Immature natural killer cell (primary cell): ENCODE measurements at regions not wholly inside any gene's neighbourhood (a gene's known extent, or its start where the extent isn't known, plus 50 kb on each side); places are given as distances from the start of the nearest gene placed in this dataset.

ENCODE experiments used
- DNase-seq, 3 donors: peaks; one replicate each; pipeline ENCODE4 v3.0.0; 2022; ENCODE audit warnings: mixed read lengths in 1 of 3
- H3K27ac Mint-ChIP-seq, 6 donors: one replicate each; pipeline ENCODE4 v1.8.0; 2020; ENCODE audit warnings: mixed read lengths in 6 of 6, mild to moderate bottlenecking in 5 of 6, inconsistent platforms in 4 of 6, moderate library complexity in 3 of 6
- H3K27me3 Mint-ChIP-seq, 3 donors: one replicate each; pipeline ENCODE4 v1.8.0; 2020 to 2021; ENCODE audit warnings: low read depth in 3 of 3, mild to moderate bottlenecking in 3 of 3, mixed read lengths in 3 of 3, moderate library complexity in 3 of 3, inconsistent platforms in 1 of 3
- H3K36me3 Mint-ChIP-seq, 3 donors: one replicate each; pipeline ENCODE4 v1.8.0; 2020; ENCODE audit warnings: mixed read lengths in 3 of 3, inconsistent platforms in 2 of 3, mild to moderate bottlenecking in 2 of 3
- H3K4me1 Mint-ChIP-seq, 2 donors: one replicate each; pipeline ENCODE4 v1.8.0; 2020; ENCODE audit warnings: inconsistent platforms in 2 of 2, mild to moderate bottlenecking in 2 of 2, mixed read lengths in 2 of 2, moderate library complexity in 1 of 2
- H3K4me3 Mint-ChIP-seq, 5 donors: one replicate each; pipeline ENCODE4 v1.8.0; 2020; ENCODE audit warnings: mild to moderate bottlenecking in 5 of 5, mixed read lengths in 5 of 5, inconsistent platforms in 3 of 5, moderate library complexity in 3 of 5
- H3K9me3 Mint-ChIP-seq, 6 donors: one replicate each; pipeline ENCODE4 v1.8.0; 2020; ENCODE audit warnings: mild to moderate bottlenecking in 6 of 6, mixed read lengths in 6 of 6, inconsistent platforms in 4 of 6, moderate library complexity in 3 of 6

DNA sequence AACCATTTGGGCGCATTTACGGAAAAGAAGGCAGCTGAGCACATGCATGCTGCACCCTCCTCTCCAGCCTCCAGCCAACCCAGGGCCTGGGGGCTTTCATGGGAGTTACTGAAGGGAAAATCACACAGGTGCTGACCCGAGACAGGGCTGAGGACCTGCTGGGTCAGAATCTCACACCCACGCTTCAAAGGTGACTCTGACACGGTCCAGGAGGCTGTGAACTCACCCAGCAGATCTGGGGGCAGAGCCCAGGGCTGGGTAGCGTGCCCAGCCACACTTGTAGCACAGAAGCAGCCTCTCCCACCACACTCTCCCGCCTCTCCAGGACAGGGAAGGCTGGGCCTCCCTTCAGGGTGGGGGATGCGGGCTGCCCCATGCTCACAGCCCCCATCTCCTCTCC, 347.6 kb downstream of the CTTN start:
- Mint-ChIP-seq H3K4me3 (no peak overlapping the region), H3K27me3 (peaks cover 2 to 8% (median 5%) of the 10 kb centered on the region in 3 donors), H3K27ac (no peak overlapping the region), H3K36me3 (peaks cover 0 to 1% (median 0%) of the 10 kb centered on the region in 3 donors), H3K9me3 (peaks cover 2 to 15% (median 8%) of the 10 kb centered on the region in 6 donors), H3K4me1 (no peaks in the 10 kb centered on the region)
- no peak for DNase-seq

DNA sequence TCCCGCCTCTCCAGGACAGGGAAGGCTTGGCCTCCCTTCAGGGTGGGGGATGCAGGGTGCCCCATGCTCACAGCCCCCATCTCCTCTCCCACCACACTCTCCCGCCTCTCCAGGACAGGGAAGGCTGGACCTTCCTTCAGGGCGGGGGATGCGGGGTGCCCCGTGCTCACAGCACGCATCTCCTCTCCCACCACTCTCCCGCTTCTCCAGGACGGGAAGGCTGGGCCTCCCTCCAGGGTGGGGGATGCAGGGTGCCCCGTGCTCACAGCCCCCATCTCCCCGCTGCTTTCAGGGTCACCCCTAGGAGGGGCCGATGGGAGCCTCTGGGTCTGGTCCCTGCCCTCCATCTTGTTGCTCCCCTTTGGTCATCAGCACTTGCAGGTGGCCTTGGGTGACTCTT, 348.0 kb downstream of the CTTN start:
- Mint-ChIP-seq H3K27me3 (peaks cover 2 to 8% (median 5%) of the 10 kb centered on the region in 3 donors), H3K9me3 (peaks cover 6 to 19% (median 10%) of the 10 kb centered on the region in 6 donors), H3K4me3 (no peak overlapping the region), H3K4me1 (no peaks in the 10 kb centered on the region), H3K36me3 (peaks cover 0 to 5% (median 0%) of the 10 kb centered on the region in 3 donors), H3K27ac (no peak overlapping the region)
- no peak for DNase-seq

GRCh38 chr11:70747285-70747684, 349.0 kb downstream of the CTTN start:
- Mint-ChIP-seq H3K4me3 (no peak overlapping the region), H3K36me3 (peaks cover 0 to 5% (median 0%) of the 10 kb centered on the region in 3 donors), H3K9me3 (peaks cover 6 to 20% (median 10%) of the 10 kb centered on the region in 6 donors), H3K27me3 (peaks cover 2 to 10% (median 5%) of the 10 kb centered on the region in 3 donors), H3K4me1 (no peaks in the 10 kb centered on the region), H3K27ac (no peak overlapping the region)
- DNase-seq = no peak

DNA sequence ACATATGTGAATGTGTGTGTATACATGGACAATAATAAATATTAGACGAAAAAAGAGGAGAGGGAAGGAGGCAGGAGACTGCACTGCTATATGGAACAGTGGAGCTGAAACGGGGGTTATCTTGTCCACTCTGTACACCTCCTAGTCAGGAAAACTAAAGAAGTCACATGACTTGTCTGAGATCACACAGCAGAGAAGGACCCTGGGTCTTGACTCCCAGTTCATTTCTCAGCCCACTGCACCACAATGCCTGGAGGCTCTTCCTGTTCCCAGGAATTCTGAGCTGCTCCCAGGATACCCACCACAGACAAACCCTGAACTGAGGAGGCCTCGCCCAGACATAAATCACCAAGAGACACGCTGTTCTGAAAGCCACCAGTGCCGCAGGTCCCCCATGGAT, 349.6 kb downstream of the CTTN start:
- Mint-ChIP-seq H3K27ac (no peak overlapping the region), H3K36me3 (peaks cover 0 to 5% (median 0%) of the 10 kb centered on the region in 3 donors), H3K9me3 (peaks cover 6 to 20% (median 10%) of the 10 kb centered on the region in 6 donors), H3K27me3 (peaks cover 2 to 10% (median 5%) of the 10 kb centered on the region in 3 donors), H3K4me3 (no peak overlapping the region), H3K4me1 (no peaks in the 10 kb centered on the region)
- no peak for DNase-seq

DNA sequence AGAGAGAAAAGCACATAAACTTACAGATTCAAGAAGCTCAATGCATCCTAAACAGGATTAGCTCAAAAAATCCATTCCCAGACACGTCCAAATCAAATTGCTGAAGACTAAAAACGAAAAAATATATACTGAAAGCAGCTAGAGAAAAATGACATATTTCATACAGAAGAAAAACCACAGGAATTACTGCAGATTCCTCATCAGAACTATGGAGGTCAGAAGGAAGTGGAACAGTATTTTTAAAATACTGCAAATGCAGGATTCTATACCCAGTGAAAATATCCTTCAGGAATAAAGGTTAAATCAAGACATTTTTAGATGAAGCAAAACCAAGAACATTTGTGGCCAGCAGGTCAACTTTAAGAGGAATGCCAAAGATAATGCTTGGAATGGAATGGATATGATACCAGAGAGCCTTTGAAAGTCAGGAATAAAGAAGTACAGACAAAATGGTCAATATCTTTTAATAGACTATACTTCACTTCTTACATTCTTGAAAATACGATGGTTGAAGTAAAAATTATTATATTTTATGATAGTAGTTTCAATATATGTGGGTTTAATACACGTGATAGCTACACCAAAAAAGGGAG, 352.9 kb downstream of the CTTN start:
- Mint-ChIP-seq H3K4me3 (no peak overlapping the region), H3K27me3 (peaks cover 3 to 8% (median 5%) of the 10 kb centered on the region in 3 donors), H3K36me3 (peaks cover 0 to 5% (median 0%) of the 10 kb centered on the region in 3 donors), H3K4me1 (no peaks in the 10 kb centered on the region), H3K27ac (no peak overlapping the region), H3K9me3 (peaks cover 6 to 20% (median 10%) of the 10 kb centered on the region in 6 donors)
- DNase-seq = no peak

DNA sequence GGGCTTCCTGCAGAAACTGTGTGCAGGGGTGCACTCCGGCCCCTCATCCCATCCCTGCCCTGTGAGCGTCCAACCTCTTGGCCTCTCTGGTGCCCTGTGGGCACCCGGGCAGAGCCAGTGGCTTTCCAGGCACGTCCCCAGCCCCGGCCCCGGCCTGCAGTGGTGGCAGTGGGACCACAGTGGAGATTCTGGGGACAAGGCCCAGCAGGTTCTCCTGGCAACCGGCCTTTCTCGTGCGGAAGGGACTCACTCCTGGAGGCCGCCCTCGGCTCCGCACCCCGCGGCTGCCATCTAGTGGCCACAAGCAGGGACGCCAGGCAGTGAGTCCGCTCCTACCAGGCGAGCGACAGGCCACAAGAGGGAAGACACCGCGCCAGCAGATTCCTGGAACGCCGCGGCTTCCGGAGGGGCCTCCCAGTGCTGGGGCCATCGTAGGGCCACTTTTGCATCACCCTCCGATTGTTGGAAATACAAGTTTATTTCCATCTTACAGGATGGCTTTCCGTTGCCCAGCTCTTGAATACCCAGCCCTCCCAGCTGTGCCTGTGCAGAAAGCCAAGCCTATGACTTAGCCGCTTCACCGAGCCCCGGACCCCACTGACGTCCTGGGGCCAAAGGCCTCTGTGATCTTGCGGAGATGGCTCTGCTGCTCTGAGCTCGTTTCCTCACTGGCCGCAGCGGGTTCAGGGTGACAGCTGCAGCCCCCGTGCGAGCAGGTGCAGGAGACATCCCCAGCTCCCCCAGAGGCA, 357.3 kb downstream of the CTTN start:
- peaks cover 0 to 5% (median 0%) of the 10 kb centered on the region in 3 donors for H3K36me3 Mint-ChIP-seq
- H3K4me3 Mint-ChIP-seq = no peak overlapping the region
- H3K9me3 Mint-ChIP-seq = peaks cover 3 to 8% (median 6%) of the 10 kb centered on the region in 6 donors
- H3K27me3 Mint-ChIP-seq = peaks cover 3 to 7% (median 3%) of the 10 kb centered on the region in 3 donors
- no peaks in the 10 kb centered on the region for H3K4me1 Mint-ChIP-seq
- H3K27ac Mint-ChIP-seq = no peak overlapping the region
- DNase-seq = peak; percentile 14 to 39 (median 35)

DNA sequence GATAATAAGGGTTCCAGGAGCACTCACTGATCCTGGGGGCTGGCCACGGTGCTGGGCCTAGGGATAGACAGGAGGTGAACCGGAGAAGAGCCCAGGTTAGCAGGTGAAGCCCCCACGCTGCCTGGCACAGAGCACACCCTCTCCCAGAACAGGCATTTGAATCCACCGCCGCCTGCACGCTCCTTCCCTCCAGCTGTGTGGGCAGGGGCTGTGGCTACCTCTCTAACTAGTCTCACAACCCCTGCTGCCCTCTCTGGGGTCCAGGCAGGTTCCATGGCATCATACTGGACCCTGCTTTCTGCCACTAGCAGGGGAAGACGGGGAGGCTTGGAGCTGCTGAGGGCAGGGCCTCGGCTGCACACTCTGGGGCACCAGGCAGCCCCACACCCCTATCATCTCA, 358.0 kb downstream of the CTTN start:
- no peaks in the 10 kb centered on the region for H3K4me1 Mint-ChIP-seq
- H3K36me3 Mint-ChIP-seq = no peaks in the 10 kb centered on the region
- H3K9me3 Mint-ChIP-seq = peaks cover 0 to under 1% (median 0%) of the 10 kb centered on the region in 6 donors
- no peak overlapping the region for H3K27ac Mint-ChIP-seq
- no peak overlapping the region for H3K4me3 Mint-ChIP-seq
- peaks cover 2 to 7% (median 3%) of the 10 kb centered on the region in 3 donors for H3K27me3 Mint-ChIP-seq
- no peak for DNase-seq

DNA sequence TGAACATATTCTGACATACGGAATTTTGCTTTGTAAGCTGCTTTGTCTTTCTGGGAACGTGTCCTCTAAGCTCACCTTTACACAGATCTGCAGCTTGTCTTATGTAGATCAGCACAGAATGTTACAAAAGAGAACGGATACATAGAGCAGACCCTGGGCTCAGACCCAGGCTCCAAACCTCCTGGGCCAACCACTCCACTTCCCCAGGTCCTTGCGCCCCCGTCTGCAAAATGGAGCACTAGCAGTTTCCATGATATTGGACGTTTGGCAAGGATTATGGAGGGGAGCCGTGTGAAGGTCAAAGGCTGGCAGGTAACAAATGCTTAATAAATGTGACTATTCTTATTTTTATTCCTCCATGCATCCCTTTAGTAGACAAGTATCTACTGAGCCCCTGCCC, 358.4 kb downstream of the CTTN start:
- Mint-ChIP-seq H3K27me3 (peaks cover 2 to 7% (median 3%) of the 10 kb centered on the region in 3 donors), H3K36me3 (no peaks in the 10 kb centered on the region), H3K27ac (no peak overlapping the region), H3K9me3 (no peaks in the 10 kb centered on the region), H3K4me3 (no peak overlapping the region), H3K4me1 (no peaks in the 10 kb centered on the region)
- DNase-seq = no peak

GRCh38 chr11:70757241-70757640, 358.9 kb downstream of the CTTN start:
- H3K9me3 Mint-ChIP-seq = no peaks in the 10 kb centered on the region
- H3K27me3 Mint-ChIP-seq = peaks cover 0 to 7% (median 3%) of the 10 kb centered on the region in 3 donors
- no peak overlapping the region for H3K4me3 Mint-ChIP-seq
- no peak for DNase-seq
- H3K27ac Mint-ChIP-seq = no peak overlapping the region
- H3K36me3 Mint-ChIP-seq = no peaks in the 10 kb centered on the region
- no peaks in the 10 kb centered on the region for H3K4me1 Mint-ChIP-seq

DNA sequence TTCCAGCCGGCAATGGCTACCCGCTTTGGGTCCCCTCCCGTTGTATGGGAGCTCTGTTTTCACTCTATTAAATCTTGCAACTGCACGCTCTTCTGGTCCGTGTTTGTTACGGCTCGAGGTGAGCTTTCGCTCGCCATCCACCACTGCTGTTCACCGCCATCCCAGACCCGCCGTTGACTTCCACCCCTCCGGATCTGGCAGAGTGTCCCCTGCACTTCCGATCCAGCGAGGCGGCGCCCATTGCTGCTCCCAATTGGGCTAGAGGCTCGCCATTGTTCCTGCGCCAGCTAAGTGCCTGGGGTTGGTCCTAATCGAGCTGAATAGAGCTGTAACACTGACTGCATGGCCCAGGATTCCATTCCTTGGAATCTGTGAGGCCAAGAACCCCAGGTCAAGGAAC, 359.9 kb downstream of the CTTN start:
- Mint-ChIP-seq H3K4me3 (no peak overlapping the region), H3K27ac (no peak overlapping the region), H3K9me3 (no peaks in the 10 kb centered on the region), H3K27me3 (peaks cover 0 to 7% (median 3%) of the 10 kb centered on the region in 3 donors), H3K36me3 (no peaks in the 10 kb centered on the region), H3K4me1 (no peaks in the 10 kb centered on the region)
- DNase-seq = no peak

DNA sequence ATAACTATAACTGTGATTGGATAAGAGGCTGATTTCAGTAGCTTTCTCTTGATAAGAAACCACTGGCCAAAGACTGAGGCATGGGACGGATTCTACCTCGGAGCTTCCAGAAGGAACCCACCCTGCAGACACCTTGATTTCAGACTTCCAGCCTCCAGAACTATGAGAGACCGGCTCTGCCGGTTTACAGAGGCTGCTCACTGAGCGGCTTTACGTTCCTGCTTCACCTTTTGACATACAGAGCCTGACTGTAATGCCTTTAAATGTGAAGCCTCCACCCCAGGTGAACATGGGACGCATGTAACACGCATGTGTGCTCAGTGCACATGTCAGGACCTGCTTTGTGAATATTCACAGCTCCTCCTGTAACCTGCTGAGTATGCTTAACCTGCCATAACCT, 361.5 kb downstream of the CTTN start:
- Mint-ChIP-seq H3K36me3 (no peaks in the 10 kb centered on the region), H3K9me3 (no peaks in the 10 kb centered on the region), H3K27ac (no peak overlapping the region), H3K4me1 (no peaks in the 10 kb centered on the region), H3K27me3 (peaks cover 0 to 11% (median 7%) of the 10 kb centered on the region in 3 donors), H3K4me3 (no peak overlapping the region)
- DNase-seq = no peak

DNA sequence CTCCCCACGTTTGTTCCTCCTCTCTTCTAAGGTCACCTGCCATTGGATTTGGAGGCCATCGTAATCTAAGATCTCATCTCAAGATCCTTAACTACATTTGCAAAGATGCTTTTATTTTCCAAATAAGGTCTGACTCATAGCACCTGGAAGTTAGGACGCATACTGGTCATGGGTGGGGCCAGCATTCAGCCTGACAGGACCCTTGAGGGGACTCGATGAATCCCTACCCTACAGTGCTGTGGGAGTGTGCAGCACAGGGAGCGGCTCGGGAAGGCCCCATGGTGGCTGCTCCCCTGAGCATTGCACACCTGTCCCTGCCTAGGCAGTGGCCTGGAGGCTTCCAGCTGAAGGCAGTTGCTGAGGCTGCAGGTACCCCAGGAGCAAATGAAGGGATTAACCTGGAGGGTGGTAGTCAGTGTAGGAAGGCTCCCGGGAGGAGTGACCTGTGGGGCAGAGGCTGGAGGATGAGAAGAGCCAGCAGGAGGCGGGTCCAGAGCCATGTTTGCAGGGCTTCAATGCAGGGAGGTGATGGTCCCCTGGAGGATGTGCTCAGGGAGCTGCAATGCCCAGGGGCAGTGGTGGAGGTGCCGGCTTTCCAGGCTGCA, 362.2 kb downstream of the CTTN start:
- Mint-ChIP-seq H3K36me3 (no peaks in the 10 kb centered on the region), H3K4me3 (no peak overlapping the region), H3K9me3 (no peaks in the 10 kb centered on the region), H3K27me3 (peaks cover 0 to 11% (median 7%) of the 10 kb centered on the region in 3 donors), H3K4me1 (no peaks in the 10 kb centered on the region), H3K27ac (no peak overlapping the region)
- no peak for DNase-seq

- peaks cover 0 to 11% (median 4%) of the 10 kb centered on the region in 3 donors for H3K27me3 Mint-ChIP-seq
- no peak overlapping the region for H3K4me3 Mint-ChIP-seq
- no peaks in the 10 kb centered on the region for H3K9me3 Mint-ChIP-seq
- H3K36me3 Mint-ChIP-seq = no peaks in the 10 kb centered on the region
- no peaks in the 10 kb centered on the region for H3K4me1 Mint-ChIP-seq
- DNase-seq = no peak
- no peak overlapping the region for H3K27ac Mint-ChIP-seq
Observed at GRCh38 chr11:70761094-70761907, 363.0 kb downstream of the CTTN start.
